GM18951 (cell line): ENCODE measurements at regions not wholly inside any gene's neighbourhood (a gene's known extent, or its start where the extent isn't known, plus 50 kb on each side); places are given as distances from the start of the nearest gene placed in this dataset.

Source experiments
- POLR2A ChIP-seq: IDR thresholded peaks from 4 replicates; pipeline ENCODE4 v1.6.1; 2011; ENCODE audit warnings: mild to moderate bottlenecking; ENCODE audit not compliant: insufficient read length, insufficient read depth; ENCODE audit errors: extremely low read depth
- in situ Hi-C: fragments of 300-500 bp; cut with MboI; formaldehyde crosslinking; loops from one replicate; pipeline ENCODE4 v1.12.0; 2022; ENCODE audit warnings: low sequenced_read_pairs, mixed read lengths, inconsistent platforms; ENCODE audit not compliant: unreplicated experiment

- TF ChIP-seq POLR2A = no peak
- in situ Hi-C loops = no loop called here
Observed at GRCh38 chr5:167587772-167588437, 703.5 kb upstream of the WWC1 start.

- in situ Hi-C loops = no loop called here
- no peak for TF ChIP-seq POLR2A
Observed at GRCh38 chr5:167592114-167592513, 699.3 kb upstream of the WWC1 start.

GRCh38 chr5:167593329-167594060 lies 698.0 kb upstream of the WWC1 start:
- in situ Hi-C loops = no loop called here
- TF ChIP-seq POLR2A = no peak

GRCh38 chr5:167594061-167594435 lies 697.4 kb upstream of the WWC1 start:
- in situ Hi-C loops = no loop called here
- no peak for TF ChIP-seq POLR2A

GRCh38 chr5:167594750-167595149 lies 696.7 kb upstream of the WWC1 start:
- no peak for TF ChIP-seq POLR2A
- in situ Hi-C loops = no loop called here

GRCh38 chr5:167595196-167595595 lies 696.2 kb upstream of the WWC1 start:
- in situ Hi-C loops = no loop called here
- TF ChIP-seq POLR2A = no peak

- in situ Hi-C loops = no loop called here
Observed at GRCh38 chr5:167598166-167598565, 693.3 kb upstream of the WWC1 start.

GRCh38 chr5:167602067-167602466 lies 689.4 kb upstream of the WWC1 start:
- no peak for TF ChIP-seq POLR2A
- in situ Hi-C loops = no loop called here

More at GRCh38 chr5:167598166-167598565, 693.3 kb upstream of the WWC1 start:
- no peak for TF ChIP-seq POLR2A

- in situ Hi-C loops = no loop called here
- TF ChIP-seq POLR2A = no peak
Observed at GRCh38 chr5:167603135-167603534, 688.3 kb upstream of the WWC1 start.

- no peak for TF ChIP-seq POLR2A
- in situ Hi-C loops = no loop called here
Observed at GRCh38 chr5:167608390-167609272, 682.8 kb upstream of the WWC1 start.

- in situ Hi-C loops = no loop called here
Observed at GRCh38 chr5:167614294-167615021, 677.0 kb upstream of the WWC1 start.

GRCh38 chr5:167616043-167616890 lies 675.2 kb upstream of the WWC1 start:
- TF ChIP-seq POLR2A = no peak
- in situ Hi-C loops = no loop called here

More at GRCh38 chr5:167614294-167615021, 677.0 kb upstream of the WWC1 start:
- no peak for TF ChIP-seq POLR2A
